Right cardiac atrium (tissue), 5 donors: ENCODE measurements at regions not wholly inside any gene's neighbourhood (a gene's known extent, or its start where the extent isn't known, plus 50 kb on each side); places are given as distances from the start of the nearest gene placed in this dataset.

ENCODE experiments used
- ATAC-seq, 2 donors: fragments of 200-7000 bp; cut with Tn5 transposase; one replicate each; pipeline versions ENCODE4 v1.8.0 to v1.9.1; 2020; ENCODE audit warnings: moderate library complexity in 2 of 2, mild to moderate bottlenecking in 1 of 2
- DNase-seq, 3 donors: peaks; one replicate each; pipeline ENCODE4 v3.0.0-alpha.2; 2020
- H3K27ac ChIP-seq: one replicate; pipeline ENCODE4 v1.5.1; 2013; ENCODE audit warnings: mild to moderate bottlenecking, low read length, control low read depth, moderate library complexity
- H3K27me3 ChIP-seq: one replicate; pipeline ENCODE4 v1.6.1; 2013; ENCODE audit not compliant: control insufficient read depth, insufficient read depth
- H3K4me1 ChIP-seq: one replicate; pipeline ENCODE4 v1.6.1; 2013; ENCODE audit warnings: low read length; ENCODE audit not compliant: control insufficient read depth, insufficient read depth
- H3K4me3 ChIP-seq: one replicate; pipeline ENCODE4 v1.5.1; 2013; ENCODE audit warnings: low read length, control low read depth
- H3K9me3 ChIP-seq: one replicate; pipeline ENCODE4 v1.6.1; 2013; ENCODE audit warnings: low read length; ENCODE audit not compliant: control insufficient read depth
- WGBS: extraction: QIAGEN DNeasy Blood & Tissue Kit; methylation state at CpG from one replicate; pipeline ENCODE4 v1.1.7; 2013; 5-methylcytosine and 5-hydroxymethylcytosine counted together
- intact Hi-C, 4 donors: fragments of 100-400 bp; cut with DNase I; formaldehyde crosslinking; loops; one replicate each; pipeline versions ENCODE4 v1.11.0 to v1.14.0; 2022 to 2023
- donor health status: healthy with polysubstance abuse.
- donor health status: DM: no; HTN: yes; CAD: no.
- donor health status: DM: no; HTN: no; CAD: no.
- donor health status: DM: no; HTN: yes; CAD: no; lungs with severe emphysema.
- donor health status: DM: yes; HTN: yes; CAD: no.

- no peak for ATAC-seq
- Histone ChIP-seq H3K4me1 (no peaks in the 10 kb centered on the region), H3K27ac (no peak overlapping the region), H3K27me3 (no peaks in the 10 kb centered on the region), H3K4me3 (no peak overlapping the region), H3K9me3 (no peaks in the 10 kb centered on the region)
- WGBS = 57% methylated on average over 1 of the region's 1 CpG
- DNase-seq = no peak
- intact Hi-C loops = no loop called here
Observed at GRCh38 chr5:63727583-63727982, 234.7 kb downstream of the HTR1A start.

DNA sequence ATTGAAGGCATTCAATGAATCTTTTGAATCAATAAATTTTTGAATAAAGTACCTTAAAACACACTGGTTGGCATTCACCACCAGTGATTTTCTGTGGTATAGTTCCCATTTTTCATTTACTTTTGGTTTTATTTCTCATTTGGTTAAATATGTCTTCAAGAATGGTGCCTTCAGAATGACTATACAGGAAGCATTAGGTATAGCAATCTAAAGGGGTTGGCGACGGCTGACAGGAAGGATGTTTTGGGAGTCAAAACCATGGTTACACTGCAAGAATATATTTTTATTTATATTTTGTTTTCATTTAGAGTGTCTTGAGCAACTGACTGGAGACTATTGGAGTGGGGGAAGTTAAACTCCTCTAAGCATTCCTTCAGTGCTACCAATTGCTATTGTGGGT, 235.7 kb downstream of the HTR1A start:
- Histone ChIP-seq H3K27me3 (no peaks in the 10 kb centered on the region), H3K4me3 (no peak overlapping the region), H3K27ac (no peak overlapping the region), H3K9me3 (no peaks in the 10 kb centered on the region), H3K4me1 (no peaks in the 10 kb centered on the region)
- DNase-seq = no peak
- intact Hi-C loops = no loop called here
- ATAC-seq = no peak
- 50% methylated on average over 2 of the region's 2 CpGs for WGBS

DNA sequence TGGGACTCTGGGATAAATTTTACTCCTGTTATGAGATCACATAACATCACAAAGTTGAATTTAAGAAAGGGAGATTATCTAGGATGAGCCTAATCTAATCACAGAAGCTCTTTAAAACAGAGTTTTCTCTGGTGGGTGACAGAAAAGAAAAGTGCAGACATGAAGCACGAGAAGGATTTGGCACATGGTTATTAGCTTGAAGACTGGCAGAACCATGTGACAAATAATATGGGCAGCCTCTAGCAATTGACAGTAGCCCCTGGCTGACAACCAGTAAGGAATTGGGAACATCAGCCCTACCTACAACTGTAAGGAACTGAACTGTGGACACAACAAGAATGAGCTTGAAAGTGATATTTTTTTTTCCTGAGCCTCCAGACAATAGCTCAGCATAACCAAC, 243.1 kb downstream of the HTR1A start:
- ATAC-seq (no peak), DNase-seq (no peak)
- H3K4me1 ChIP-seq = no peaks in the 10 kb centered on the region
- WGBS = 40% methylated on average over 1 of the region's 1 CpG
- H3K27ac ChIP-seq = no peak overlapping the region
- no peaks in the 10 kb centered on the region for H3K9me3 ChIP-seq
- intact Hi-C loops = no loop called here
- no peak overlapping the region for H3K4me3 ChIP-seq
- no peaks in the 10 kb centered on the region for H3K27me3 ChIP-seq

DNA sequence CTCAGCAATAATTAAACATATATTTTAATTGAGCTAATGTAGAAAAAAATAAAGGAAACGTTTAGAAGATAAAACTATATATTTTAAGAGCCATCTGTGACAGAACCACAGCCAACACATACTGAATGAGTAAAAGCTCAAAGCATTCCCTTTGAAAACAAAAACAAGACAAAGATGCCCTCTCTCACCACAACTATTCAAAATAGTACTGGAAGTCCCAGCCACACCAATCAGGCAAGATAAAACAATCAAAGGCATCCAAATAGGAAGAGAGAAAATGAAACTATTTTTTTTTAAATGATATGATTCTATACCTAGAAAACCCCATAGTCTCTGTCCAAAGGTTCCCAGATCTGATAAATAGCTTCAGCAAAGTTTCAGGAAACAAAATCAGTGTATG, 262.0 kb downstream of the HTR1A start:
- WGBS = 15% methylated on average over 1 of the region's 1 CpG
- intact Hi-C loops = no loop called here
- no peak overlapping the region for H3K27ac ChIP-seq

GRCh38 chr5:63697811-63698210, 264.4 kb downstream of the HTR1A start:
- no peaks in the 10 kb centered on the region for H3K4me1 ChIP-seq
- H3K4me3 ChIP-seq = no peak overlapping the region
- H3K27ac ChIP-seq = no peak overlapping the region
- no peaks in the 10 kb centered on the region for H3K9me3 ChIP-seq
- WGBS = 80% methylated on average over 2 of the region's 2 CpGs
- intact Hi-C loops = no loop called here
- DNase-seq (no peak), ATAC-seq (no peak)
- H3K27me3 ChIP-seq = no peaks in the 10 kb centered on the region

More for the DNA sequence above, 262.0 kb downstream of the HTR1A start:
- Histone ChIP-seq H3K9me3 (no peaks in the 10 kb centered on the region), H3K4me3 (no peak overlapping the region), H3K27me3 (no peaks in the 10 kb centered on the region), H3K4me1 (no peaks in the 10 kb centered on the region)
- DNase-seq = no peak
- no peak for ATAC-seq

DNA sequence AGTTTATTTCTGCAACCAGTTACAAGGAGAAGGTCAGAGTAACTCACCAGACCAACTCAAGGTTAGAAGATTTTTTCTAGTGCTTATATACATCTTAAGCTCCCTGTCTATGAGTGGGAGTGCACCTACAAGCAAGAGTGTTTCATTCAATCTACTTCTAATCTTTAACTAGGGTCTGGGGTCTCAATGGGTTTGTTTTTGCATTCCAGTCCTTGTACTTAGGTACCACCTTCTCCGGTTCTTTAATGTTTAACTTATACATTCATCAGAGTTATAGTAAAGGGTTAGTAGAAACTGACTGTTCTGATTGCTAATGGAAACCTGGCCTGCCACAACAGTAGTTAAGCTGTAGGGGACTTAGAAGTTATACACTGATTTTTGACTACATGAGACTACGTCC, 271.7 kb downstream of the HTR1A start:
- H3K9me3 ChIP-seq = no peaks in the 10 kb centered on the region
- no peak overlapping the region for H3K27ac ChIP-seq
- H3K4me1 ChIP-seq = no peaks in the 10 kb centered on the region
- DNase-seq (no peak), ATAC-seq (no peak)
- no peak overlapping the region for H3K4me3 ChIP-seq
- H3K27me3 ChIP-seq = no peaks in the 10 kb centered on the region
- intact Hi-C loops = no loop called here
- WGBS = 90% methylated on average over 2 of the region's 2 CpGs

DNA sequence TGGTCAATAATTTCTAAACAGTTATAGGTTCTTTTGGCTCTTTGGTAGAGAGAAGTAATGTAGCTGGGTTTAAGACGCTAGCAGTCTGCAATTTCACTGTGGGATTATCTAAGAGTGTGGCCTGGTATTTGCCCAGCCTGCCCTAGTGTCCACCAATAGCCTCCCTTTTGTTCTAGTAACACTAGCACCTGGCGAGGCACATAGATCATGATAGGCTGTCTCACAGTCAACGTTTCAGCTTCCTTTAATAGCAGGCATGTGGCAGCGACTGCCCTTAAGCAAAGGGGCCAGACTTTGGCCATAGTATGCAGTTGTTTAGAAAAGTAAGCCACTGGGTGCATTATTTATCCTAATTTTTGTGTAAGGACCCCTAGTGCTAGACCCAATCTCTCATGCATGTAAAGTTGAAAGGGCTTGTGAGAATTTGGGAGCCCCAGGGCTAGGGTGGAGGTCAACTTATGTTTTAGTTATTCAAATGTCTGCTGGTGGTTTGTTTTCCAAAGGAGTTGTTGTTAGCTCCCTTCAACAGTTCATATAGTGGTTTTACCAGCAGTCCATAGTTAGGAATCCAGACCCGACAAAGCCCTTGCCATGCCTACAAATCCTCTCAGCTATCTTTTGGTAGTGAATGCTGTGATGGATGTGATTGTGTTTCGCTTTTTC, 274.3 kb downstream of the HTR1A start:
- intact Hi-C loops = no loop called here
- H3K4me1 ChIP-seq = no peaks in the 10 kb centered on the region
- DNase-seq = no peak
- H3K4me3 ChIP-seq = no peak overlapping the region
- ATAC-seq = no peak
- no peaks in the 10 kb centered on the region for H3K27me3 ChIP-seq
- WGBS = 73% methylated on average over 6 of the region's 6 CpGs
- H3K9me3 ChIP-seq = no peaks in the 10 kb centered on the region
- no peak overlapping the region for H3K27ac ChIP-seq

DNA sequence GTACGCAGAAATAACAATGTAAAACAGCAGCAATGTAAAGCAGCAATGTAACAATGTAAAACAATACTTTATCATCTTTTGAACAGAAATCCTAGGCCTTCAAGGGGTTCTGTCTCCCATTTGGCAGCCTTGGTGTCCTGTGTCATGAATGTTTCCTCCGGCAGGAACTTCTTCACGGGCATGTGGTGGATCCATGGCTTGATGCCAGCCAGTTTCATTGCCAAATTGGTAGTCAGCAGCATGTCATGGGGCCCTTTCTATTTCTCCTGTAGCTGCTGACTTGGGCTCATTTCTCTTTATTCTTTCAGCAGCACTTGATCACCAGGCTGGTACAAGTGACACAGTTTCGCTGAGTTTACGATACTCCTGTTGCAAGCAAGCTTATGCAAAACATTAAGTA, 275.3 kb downstream of the HTR1A start:
- Histone ChIP-seq H3K4me1 (no peaks in the 10 kb centered on the region), H3K27ac (no peak overlapping the region), H3K9me3 (no peaks in the 10 kb centered on the region), H3K4me3 (no peak overlapping the region), H3K27me3 (no peaks in the 10 kb centered on the region)
- ATAC-seq (no peak), DNase-seq (no peak)
- 67% methylated on average over 5 of the region's 5 CpGs for WGBS
- intact Hi-C loops = no loop called here

GRCh38 chr5:63686181-63686580, 276.1 kb downstream of the HTR1A start:
- Histone ChIP-seq H3K9me3 (no peaks in the 10 kb centered on the region), H3K4me3 (no peak overlapping the region), H3K27me3 (no peaks in the 10 kb centered on the region), H3K27ac (no peak overlapping the region), H3K4me1 (no peaks in the 10 kb centered on the region)
- DNase-seq (no peak), ATAC-seq (no peak)
- intact Hi-C loops = no loop called here
- WGBS = 30% methylated on average over 2 of the region's 2 CpGs

GRCh38 chr5:63685454-63685853, 276.8 kb downstream of the HTR1A start:
- Histone ChIP-seq H3K9me3 (no peaks in the 10 kb centered on the region), H3K27ac (no peak overlapping the region), H3K4me1 (no peaks in the 10 kb centered on the region), H3K4me3 (no peak overlapping the region), H3K27me3 (no peaks in the 10 kb centered on the region)
- intact Hi-C loops = no loop called here
- ATAC-seq (no peak), DNase-seq (no peak)

- no peaks in the 10 kb centered on the region for H3K27me3 ChIP-seq
- DNase-seq (no peak), ATAC-seq (no peak)
- H3K4me3 ChIP-seq = no peak overlapping the region
- H3K4me1 ChIP-seq = no peaks in the 10 kb centered on the region
- no peaks in the 10 kb centered on the region for H3K9me3 ChIP-seq
- intact Hi-C loops = no loop called here
- no peak overlapping the region for H3K27ac ChIP-seq
- 73% methylated on average over 3 of the region's 3 CpGs for WGBS
Observed at GRCh38 chr5:63674881-63675280, 287.4 kb downstream of the HTR1A start.

DNA sequence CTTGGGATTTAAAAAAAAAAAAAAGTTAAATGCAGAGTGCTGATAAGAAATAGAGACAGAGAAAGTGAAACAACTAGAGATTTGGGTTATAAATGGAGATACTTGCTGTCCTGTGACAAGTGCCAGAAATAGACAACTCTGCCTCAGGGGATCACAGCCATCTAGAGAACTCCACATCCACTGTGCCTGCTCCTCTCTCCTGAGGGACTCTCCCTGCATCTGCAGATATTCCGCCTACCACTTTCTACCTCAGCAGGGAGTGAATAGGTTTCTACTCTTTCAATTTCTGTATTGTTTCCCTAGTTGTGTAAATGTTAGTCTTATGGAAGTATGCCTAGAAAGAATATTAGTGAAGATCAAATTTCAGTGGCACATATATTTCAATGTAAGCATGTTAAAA, 307.2 kb downstream of the HTR1A start:
- H3K27me3 ChIP-seq = no peaks in the 10 kb centered on the region
- no peaks in the 10 kb centered on the region for H3K9me3 ChIP-seq
- no peak overlapping the region for H3K27ac ChIP-seq
- 69% methylated on average over 1 of the region's 1 CpG for WGBS
- intact Hi-C loops = no loop called here
- ATAC-seq = no peak
- DNase-seq = no peak
- H3K4me1 ChIP-seq = no peaks in the 10 kb centered on the region
- no peak overlapping the region for H3K4me3 ChIP-seq
